Kidney epithelial cell (primary cell): ENCODE measurements at regions not wholly inside any gene's neighbourhood (a gene's known extent, or its start where the extent isn't known, plus 50 kb on each side); places are given as distances from the start of the nearest gene placed in this dataset.

Experiments
- DNase-seq: peaks from one replicate; pipeline ENCODE4 v3.0.0-alpha.2; 2010; ENCODE audit warnings: low read depth
- H3K27me3 ChIP-seq: 2 replicates; pipeline ENCODE4 v1.6.0; 2011; ENCODE audit warnings: low read length; ENCODE audit not compliant: control insufficient read depth, insufficient read depth
- H3K36me3 ChIP-seq: 2 replicates; pipeline ENCODE4 v1.5.1; 2011; ENCODE audit warnings: low read length; ENCODE audit not compliant: control insufficient read depth, insufficient read depth
- H3K4me3 ChIP-seq: 2 replicates; pipeline ENCODE4 v1.5.1; 2011; ENCODE audit warnings: low read depth, mild to moderate bottlenecking, control low read depth, low read length
- CTCF ChIP-seq: IDR thresholded peaks from 2 replicates; pipeline ENCODE4 v1.5.1; 2011; ENCODE audit warnings: mild to moderate bottlenecking, moderate library complexity, low read length, control low read depth, inconsistent platforms; ENCODE audit not compliant: insufficient read depth, poor library complexity, severe bottlenecking

GRCh38 chr11:122246874-122247273 is 130.9 kb upstream of the BLID start:
- Histone ChIP-seq H3K27me3 (no peaks in the 10 kb centered on the region), H3K4me3 (no peak overlapping the region), H3K36me3 (no peaks in the 10 kb centered on the region)
- no peak for TF ChIP-seq CTCF
- DNase-seq, result no peak

GRCh38 chr11:122242731-122243130 is 126.7 kb upstream of the BLID start:
- no peak for TF ChIP-seq CTCF
- DNase-seq, result no peak

DNA sequence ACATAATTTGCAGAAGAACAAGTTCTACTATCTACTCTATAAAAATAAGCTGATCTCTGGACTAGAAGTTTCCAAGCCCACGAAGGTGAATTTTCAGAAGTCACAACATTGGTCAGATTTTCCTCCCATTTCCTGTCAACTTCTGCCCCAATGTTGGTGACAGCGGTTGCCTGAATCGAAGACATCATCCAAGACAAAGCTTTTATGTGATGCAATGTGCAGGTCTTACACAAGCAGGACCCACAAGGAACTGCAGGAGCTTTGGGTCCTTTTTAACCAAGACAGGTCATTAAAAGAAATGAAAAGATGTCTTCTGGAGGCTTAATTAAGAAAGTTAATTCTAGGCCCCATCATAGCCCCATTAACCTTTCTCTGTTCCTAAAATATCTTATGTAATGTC is 125.6 kb upstream of the BLID start:
- Histone ChIP-seq H3K4me3 (no peak overlapping the region), H3K36me3 (no peaks in the 10 kb centered on the region), H3K27me3 (no peaks in the 10 kb centered on the region)
- TF ChIP-seq CTCF, result no peak
- no peak for DNase-seq

More at GRCh38 chr11:122242731-122243130, 126.7 kb upstream of the BLID start:
- H3K27me3 ChIP-seq, result no peaks in the 10 kb centered on the region
- no peaks in the 10 kb centered on the region for H3K36me3 ChIP-seq
- H3K4me3 ChIP-seq, result no peak overlapping the region

DNA sequence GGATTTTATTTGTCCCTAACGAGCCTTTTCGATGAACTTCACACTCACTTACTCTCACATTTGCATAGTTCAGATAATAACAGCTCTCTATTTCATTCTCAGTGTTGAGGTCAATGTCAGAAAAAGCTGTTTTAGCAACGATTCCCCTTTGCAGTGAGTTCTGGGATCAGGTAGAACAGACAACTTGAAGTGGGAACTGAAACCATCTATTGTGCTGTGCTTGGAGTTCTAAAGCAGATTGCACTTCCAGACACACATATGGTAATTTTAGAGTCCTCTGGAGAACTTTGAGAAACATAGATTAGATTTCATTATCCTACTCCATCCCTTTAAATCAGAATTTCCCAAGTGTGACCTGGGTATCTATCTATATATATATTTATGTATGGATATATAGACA is 124.6 kb upstream of the BLID start:
- no peaks in the 10 kb centered on the region for H3K27me3 ChIP-seq
- DNase-seq, result no peak
- TF ChIP-seq CTCF, result no peak
- no peak overlapping the region for H3K4me3 ChIP-seq
- H3K36me3 ChIP-seq, result no peaks in the 10 kb centered on the region

DNA sequence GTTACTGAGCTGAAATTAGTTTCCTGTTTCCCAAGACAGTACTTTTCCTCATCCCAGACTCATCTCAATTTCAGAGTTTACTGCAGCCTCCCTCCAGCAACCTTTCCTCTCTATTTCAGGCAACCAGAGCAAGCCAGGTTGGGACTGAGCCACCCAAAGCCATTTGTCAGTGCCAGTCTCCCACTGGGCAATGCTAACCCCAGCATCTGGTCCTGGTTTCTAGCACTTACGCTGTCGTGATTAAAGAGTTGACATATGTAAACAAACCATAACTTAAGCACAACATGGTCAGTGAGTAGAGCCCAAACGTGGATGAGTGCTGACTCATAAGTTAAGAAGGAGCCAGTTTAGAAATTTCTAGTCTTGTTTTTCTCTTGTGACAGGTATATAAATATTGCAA is 119.6 kb upstream of the BLID start:
- TF ChIP-seq CTCF, result no peak
- Histone ChIP-seq H3K36me3 (no peaks in the 10 kb centered on the region), H3K4me3 (no peak overlapping the region), H3K27me3 (no peaks in the 10 kb centered on the region)
- no peak for DNase-seq

DNA sequence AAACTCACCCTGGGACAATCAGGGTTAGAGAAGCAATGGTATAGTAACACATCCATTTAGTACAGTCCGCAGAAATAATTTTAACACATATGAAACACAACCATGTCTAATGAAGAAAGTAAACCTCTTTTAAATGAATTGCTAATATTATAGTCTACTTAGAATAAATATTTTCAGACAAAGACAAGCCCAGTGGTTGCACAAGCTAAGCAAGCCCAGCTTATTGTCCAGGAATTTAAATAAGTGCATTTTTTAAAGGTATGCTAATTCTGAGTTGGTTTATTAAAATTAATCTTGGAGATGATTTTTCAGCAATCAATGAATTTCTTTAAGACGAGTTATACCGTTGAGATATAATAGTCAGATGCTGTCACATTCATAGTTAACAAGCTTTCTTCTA is 118.8 kb upstream of the BLID start:
- Histone ChIP-seq H3K27me3 (no peaks in the 10 kb centered on the region), H3K36me3 (no peaks in the 10 kb centered on the region), H3K4me3 (no peak overlapping the region)
- TF ChIP-seq CTCF, result no peak
- DNase-seq, result no peak
